Keratinocyte (primary cell): ENCODE measurements at regions not wholly inside any gene's neighbourhood (a gene's known extent, or its start where the extent isn't known, plus 50 kb on each side); places are given as distances from the start of the nearest gene placed in this dataset.

Source experiments
- DNase-seq: peaks from one replicate; pipeline ENCODE4 v3.0.0-alpha.2; 2011; ENCODE audit warnings: low read depth, missing footprints, low spot score
- FAIRE-seq: peaks from 2 replicates; lab custom pipeline; 2011; peaks lifted over from hg19 to GRCh38; lab: Jason Lieb, UNC
- H2AFZ ChIP-seq: 2 replicates; pipeline ENCODE4 v1.6.0; 2012; ENCODE audit warnings: low read length, control low read depth, inconsistent platforms; ENCODE audit not compliant: control insufficient read depth
- H3K27ac ChIP-seq: 2 replicates; pipeline ENCODE4 v1.5.1; 2011; ENCODE audit warnings: low read length; ENCODE audit not compliant: control insufficient read depth, insufficient read depth
- H3K27me3 ChIP-seq: 3 replicates; pipeline ENCODE4 v1.6.0; 2011; ENCODE audit warnings: low read length; ENCODE audit not compliant: control insufficient read depth, insufficient read depth; ENCODE audit errors: extremely low read depth
- H3K36me3 ChIP-seq, 2 experiments: 2 replicates in 1 of 2; 3 replicates in 1 of 2; pipeline ENCODE4 v1.5.1; 2011; ENCODE audit warnings: low read length in 2 of 2, mild to moderate bottlenecking in 1 of 2; ENCODE audit not compliant: control insufficient read depth in 2 of 2, insufficient read depth in 2 of 2; ENCODE audit errors: extremely low read depth in 1 of 2
- H3K4me1 ChIP-seq: 3 replicates; pipeline ENCODE4 v1.5.1; 2011; ENCODE audit warnings: low read length; ENCODE audit not compliant: control insufficient read depth, insufficient read depth; ENCODE audit errors: extremely low read depth
- H3K4me2 ChIP-seq: 3 replicates; pipeline ENCODE4 v1.6.0; 2011; ENCODE audit warnings: low read depth, low read length; ENCODE audit not compliant: control insufficient read depth, insufficient read depth; ENCODE audit errors: extremely low read depth
- H3K4me3 ChIP-seq, 3 experiments: fragments of 200-600 bp in 1 of 3; sonication (generic) in 1 of 3; 2 replicates in 2 of 3; 3 replicates in 1 of 3; pipeline ENCODE4 v1.5.1; 2011 to 2016; ENCODE audit warnings: low read length in 3 of 3, mild to moderate bottlenecking in 3 of 3, control low read depth in 2 of 3, inconsistent platforms in 1 of 3, low read depth in 1 of 3, mixed read lengths in 1 of 3, mixed run types in 1 of 3, moderate library complexity in 1 of 3; ENCODE audit not compliant: control insufficient read depth in 2 of 3, insufficient read depth in 2 of 3; ENCODE audit errors: extremely low read depth in 1 of 3
- H3K79me2 ChIP-seq: 2 replicates; pipeline ENCODE4 v1.6.0; 2012; ENCODE audit warnings: low read length; ENCODE audit not compliant: control insufficient read depth, insufficient read depth
- H3K9ac ChIP-seq: 3 replicates; pipeline ENCODE4 v1.6.0; 2011; ENCODE audit warnings: low read length; ENCODE audit not compliant: control insufficient read depth, insufficient read depth; ENCODE audit errors: extremely low read depth
- H3K9me1 ChIP-seq: 3 replicates; pipeline ENCODE4 v1.6.0; 2011; ENCODE audit warnings: low read length; ENCODE audit not compliant: control insufficient read depth, insufficient read depth; ENCODE audit errors: extremely low read depth
- H3K9me3 ChIP-seq: 2 replicates; pipeline ENCODE4 v1.5.1; 2012; ENCODE audit warnings: low read depth, low read length; ENCODE audit not compliant: control insufficient read depth
- H4K20me1 ChIP-seq: 3 replicates; pipeline ENCODE4 v1.6.0; 2011; ENCODE audit warnings: low read length; ENCODE audit not compliant: control insufficient read depth, insufficient read depth; ENCODE audit errors: extremely low read depth
- CTCF ChIP-seq, 3 experiments: IDR thresholded peaks in 1 of 3; conservative IDR thresholded peaks in 1 of 3; optimal IDR thresholded peaks in 1 of 3; 2 replicates in 2 of 3; 3 replicates in 1 of 3; pipeline versions ENCODE3 to v1.5.1; 2011; ENCODE audit warnings: low read length in 3 of 3, mild to moderate bottlenecking in 3 of 3, moderate library complexity in 2 of 3, control low read depth in 1 of 3, inconsistent platforms in 1 of 3; ENCODE audit not compliant: insufficient read depth in 2 of 3; ENCODE audit errors: extremely low read depth in 1 of 3
- EZH2 ChIP-seq: IDR thresholded peaks from one replicate; pipeline ENCODE4 v1.6.1; 2012; ENCODE audit warnings: inconsistent platforms, mild to moderate bottlenecking, low read length, moderate library complexity
- dilution Hi-C: fragments of 300-500 bp; cut with MboI; formaldehyde crosslinking; loops from one replicate; pipeline ENCODE4 v1.7.0; 2020; ENCODE audit warnings: low sequenced_read_pairs; ENCODE audit not compliant: extremely low pct_ligation_motif_present

DNA sequence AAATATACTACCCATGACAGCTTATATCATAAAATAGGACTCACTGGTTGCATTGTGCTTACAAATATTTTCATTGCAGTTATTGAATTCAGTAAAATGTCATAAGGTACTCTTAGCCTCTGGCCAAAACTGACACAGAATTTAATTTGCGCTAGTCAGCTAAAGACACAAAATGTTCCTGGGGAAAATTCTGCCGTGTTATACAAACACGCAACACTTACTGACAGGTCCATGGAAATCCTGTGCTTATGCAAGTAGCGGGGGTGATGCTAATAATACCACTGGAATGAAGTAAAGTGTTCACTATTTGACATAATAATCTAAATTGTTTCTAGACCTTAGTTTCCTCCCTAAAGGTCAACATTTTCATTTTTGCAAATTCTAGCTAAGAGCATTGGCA is 354.4 kb upstream of the RSPO3 start:
- no peaks in the 10 kb centered on the region for H4K20me1 ChIP-seq
- dilution Hi-C loops, result no loop called here

GRCh38 chr6:126764671-126765070 is 353.8 kb upstream of the RSPO3 start:
- dilution Hi-C loops, result no loop called here
- no peaks in the 10 kb centered on the region for H3K4me1 ChIP-seq
- no peak for FAIRE-seq
- no peaks in the 10 kb centered on the region for H3K79me2 ChIP-seq
- no peak overlapping the region for H3K27ac ChIP-seq
- no peak overlapping the region for H3K9ac ChIP-seq
- H3K9me3 ChIP-seq, result no peaks in the 10 kb centered on the region
- DNase-seq, result no peak
- H3K27me3 ChIP-seq, result no peaks in the 10 kb centered on the region
- no peak overlapping the region for H3K4me3 ChIP-seq
- no peak overlapping the region for H3K4me2 ChIP-seq
- H3K9me1 ChIP-seq, result no peaks in the 10 kb centered on the region
- H2AFZ ChIP-seq, result no peak overlapping the region
- H4K20me1 ChIP-seq, result no peaks in the 10 kb centered on the region
- no peaks in the 10 kb centered on the region for H3K36me3 ChIP-seq
- TF ChIP-seq CTCF (optimal IDR thresholded peaks at IDR 0.05 in 1 of 3, IDR thresholded peaks at IDR 0.05 in 1 of 3, conservative IDR thresholded peaks at IDR 0.05 in 1 of 3; ENCODE audit: extremely low read depth in 1 of 3, insufficient read depth in 2 of 3, low read length in 3 of 3), result no peak
- no peak for TF ChIP-seq EZH2

More for the DNA sequence above, 354.4 kb upstream of the RSPO3 start:
- DNase-seq (no peak), FAIRE-seq (no peak)
- Histone ChIP-seq H2AFZ (no peak overlapping the region), H3K36me3 (no peaks in the 10 kb centered on the region), H3K9me1 (no peaks in the 10 kb centered on the region), H3K27ac (no peak overlapping the region), H3K4me1 (no peaks in the 10 kb centered on the region), H3K9ac (no peak overlapping the region), H3K4me3 (no peak overlapping the region), H3K4me2 (no peak overlapping the region), H3K9me3 (no peaks in the 10 kb centered on the region), H3K79me2 (no peaks in the 10 kb centered on the region), H3K27me3 (no peaks in the 10 kb centered on the region)
- TF ChIP-seq CTCF (optimal IDR thresholded peaks at IDR 0.05 in 1 of 3, IDR thresholded peaks at IDR 0.05 in 1 of 3, conservative IDR thresholded peaks at IDR 0.05 in 1 of 3; ENCODE audit: extremely low read depth in 1 of 3, insufficient read depth in 2 of 3, low read length in 3 of 3) (no peak), EZH2 (no peak)
